ENCODE measurements at regions not wholly inside any gene's neighbourhood (a gene's known extent, or its start where the extent isn't known, plus 50 kb on each side); places are given as distances from the start of the nearest gene placed in this dataset.
A peak's percentile ranks its signal among the peaks of the same experiment; 100 is the strongest.

GRCh38 chr2:149743842-149744448 lies 156.4 kb upstream of the MMADHC start:
- no peak for DNase-seq (ENCODE audit: low spot score)

- no peak for DNase-seq (ENCODE audit: low spot score)
Observed at GRCh38 chr2:149741646-149742045, 154.1 kb upstream of the MMADHC start.

GRCh38 chr2:149740490-149740889 lies 152.9 kb upstream of the MMADHC start:
- no peak for DNase-seq (ENCODE audit: low spot score)

- DNase-seq (ENCODE audit: low spot score): no peak
Observed at GRCh38 chr2:149739883-149740265, 152.3 kb upstream of the MMADHC start.

GRCh38 chr2:149739171-149739882 lies 151.8 kb upstream of the MMADHC start:
- no peak for DNase-seq (ENCODE audit: low spot score)

- DNase-seq (ENCODE audit: low spot score): no peak
Observed at GRCh38 chr2:149738767-149739166, 151.2 kb upstream of the MMADHC start.

- no peak for DNase-seq (ENCODE audit: low spot score)
Observed at GRCh38 chr2:149737896-149738295, 150.3 kb upstream of the MMADHC start.

- DNase-seq (ENCODE audit: low spot score): no peak
Observed at GRCh38 chr2:149735237-149735958, 147.8 kb upstream of the MMADHC start.

GRCh38 chr2:149733936-149734685 lies 146.5 kb upstream of the MMADHC start:
- DNase-seq (ENCODE audit: low spot score): peak; percentile 7

GRCh38 chr2:149732730-149733290 lies 145.2 kb upstream of the MMADHC start:
- no peak for DNase-seq (ENCODE audit: low spot score)

- DNase-seq (ENCODE audit: low spot score): no peak
Observed at GRCh38 chr2:149732001-149732685, 144.6 kb upstream of the MMADHC start.

GRCh38 chr2:149731079-149731478 lies 143.5 kb upstream of the MMADHC start:
- no peak for DNase-seq (ENCODE audit: low spot score)

GRCh38 chr2:149729586-149729985 lies 142.0 kb upstream of the MMADHC start:
- DNase-seq (ENCODE audit: low spot score): no peak

GRCh38 chr2:149727927-149728326 lies 140.4 kb upstream of the MMADHC start:
- no peak for DNase-seq (ENCODE audit: low spot score)

- no peak for DNase-seq (ENCODE audit: low spot score)
Observed at GRCh38 chr2:149725234-149725633, 137.7 kb upstream of the MMADHC start.

GRCh38 chr2:149724091-149724490 lies 136.5 kb upstream of the MMADHC start:
- DNase-seq (ENCODE audit: low spot score): no peak

GRCh38 chr2:149720615-149721014 lies 133.0 kb upstream of the MMADHC start:
- DNase-seq (ENCODE audit: low spot score): no peak

- DNase-seq (ENCODE audit: low spot score): no peak
Observed at GRCh38 chr2:149719695-149720094, 132.1 kb upstream of the MMADHC start.

- DNase-seq (ENCODE audit: low spot score): no peak
Observed at GRCh38 chr2:149716687-149717086, 129.1 kb upstream of the MMADHC start.

GRCh38 chr2:149715894-149716293 lies 128.3 kb upstream of the MMADHC start:
- DNase-seq (ENCODE audit: low spot score): no peak

- peak; percentile 17 for DNase-seq (ENCODE audit: low spot score)
Observed at GRCh38 chr2:149715005-149715592, 127.5 kb upstream of the MMADHC start.

Measured in HuH-7 (cell line).